ENCODE measurements at regions not wholly inside any gene's neighbourhood (a gene's known extent, or its start where the extent isn't known, plus 50 kb on each side); places are given as distances from the start of the nearest gene placed in this dataset.

DNA sequence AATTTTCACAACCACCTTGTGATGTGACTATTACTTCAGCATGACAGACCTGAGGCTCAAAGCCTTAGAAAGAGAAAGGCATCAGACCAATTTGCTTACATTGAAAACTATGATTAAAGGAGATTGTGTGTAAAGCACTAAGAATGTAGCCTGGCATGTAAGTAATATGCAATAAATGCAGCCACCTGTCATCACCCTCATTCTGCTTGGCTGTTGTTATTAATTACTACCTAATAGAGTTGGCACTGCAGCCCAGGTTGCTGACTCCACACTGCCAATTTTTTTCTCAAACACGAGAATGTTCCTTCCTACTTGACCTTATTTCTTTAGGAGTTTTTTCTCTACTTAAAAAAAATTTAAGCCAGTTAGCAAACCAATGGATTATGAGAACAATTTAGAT is 61.2 kb upstream of the NPVF start:
- TF ChIP-seq RAD21 (conservative IDR thresholded peaks at IDR 0.05 in 1 of 2, IDR thresholded peaks at IDR 0.05 in 1 of 2) (no peak), CTCF (IDR thresholded peaks at IDR 0.05) (no peak), CHD2 (IDR thresholded peaks at IDR 0.05; ENCODE audit: low read length, partially characterized antibody) (no peak), POLR2A (IDR thresholded peaks at IDR 0.05; ENCODE audit: low read length) (no peak), RFX5 (IDR thresholded peaks at IDR 0.05) (no peak), USF2 (IDR thresholded peaks at IDR 0.05) (no peak), CEBPB (IDR thresholded peaks at IDR 0.05) (no peak), FOSL2 (IDR thresholded peaks at IDR 0.05) (no peak), FOSL2 (CRISPR knock-in tag; IDR thresholded peaks at IDR 0.05) (no peak), KDM1A (IDR thresholded peaks at IDR 0.05; ENCODE audit: low read depth) (no peak), BCL3 (IDR thresholded peaks at IDR 0.05) (no peak), EP300 (IDR thresholded peaks at IDR 0.05) (no peak)
- TF ChIP-seq, protein P1, sequence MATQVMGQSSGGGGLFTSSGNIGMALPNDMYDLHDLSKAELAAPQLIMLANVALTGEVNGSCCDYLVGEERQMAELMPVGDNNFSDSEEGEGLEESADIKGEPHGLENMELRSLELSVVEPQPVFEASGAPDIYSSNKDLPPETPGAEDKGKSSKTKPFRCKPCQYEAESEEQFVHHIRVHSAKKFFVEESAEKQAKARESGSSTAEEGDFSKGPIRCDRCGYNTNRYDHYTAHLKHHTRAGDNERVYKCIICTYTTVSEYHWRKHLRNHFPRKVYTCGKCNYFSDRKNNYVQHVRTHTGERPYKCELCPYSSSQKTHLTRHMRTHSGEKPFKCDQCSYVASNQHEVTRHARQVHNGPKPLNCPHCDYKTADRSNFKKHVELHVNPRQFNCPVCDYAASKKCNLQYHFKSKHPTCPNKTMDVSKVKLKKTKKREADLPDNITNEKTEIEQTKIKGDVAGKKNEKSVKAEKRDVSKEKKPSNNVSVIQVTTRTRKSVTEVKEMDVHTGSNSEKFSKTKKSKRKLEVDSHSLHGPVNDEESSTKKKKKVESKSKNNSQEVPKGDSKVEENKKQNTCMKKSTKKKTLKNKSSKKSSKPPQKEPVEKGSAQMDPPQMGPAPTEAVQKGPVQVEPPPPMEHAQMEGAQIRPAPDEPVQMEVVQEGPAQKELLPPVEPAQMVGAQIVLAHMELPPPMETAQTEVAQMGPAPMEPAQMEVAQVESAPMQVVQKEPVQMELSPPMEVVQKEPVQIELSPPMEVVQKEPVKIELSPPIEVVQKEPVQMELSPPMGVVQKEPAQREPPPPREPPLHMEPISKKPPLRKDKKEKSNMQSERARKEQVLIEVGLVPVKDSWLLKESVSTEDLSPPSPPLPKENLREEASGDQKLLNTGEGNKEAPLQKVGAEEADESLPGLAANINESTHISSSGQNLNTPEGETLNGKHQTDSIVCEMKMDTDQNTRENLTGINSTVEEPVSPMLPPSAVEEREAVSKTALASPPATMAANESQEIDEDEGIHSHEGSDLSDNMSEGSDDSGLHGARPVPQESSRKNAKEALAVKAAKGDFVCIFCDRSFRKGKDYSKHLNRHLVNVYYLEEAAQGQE (IDR thresholded peaks at IDR 0.05) = no peak

All from A549 (cell line).